Ishikawa (cell line): ENCODE measurements at regions not wholly inside any gene's neighbourhood (a gene's known extent, or its start where the extent isn't known, plus 50 kb on each side); places are given as distances from the start of the nearest gene placed in this dataset.

Source experiments
- MAX ChIP-seq: IDR thresholded peaks from 2 replicates; pipeline ENCODE4 v1.6.1; 2012
- RAD21 ChIP-seq: IDR thresholded peaks from 2 replicates; pipeline ENCODE4 v1.6.1; 2012; ENCODE audit warnings: low read depth

GRCh38 chr14:104520620-104521410 is 58.7 kb upstream of the C14orf180 start:
- TF ChIP-seq MAX, result no peak
- TF ChIP-seq RAD21, result no peak
